PC-9 (cell line): ENCODE measurements at regions not wholly inside any gene's neighbourhood (a gene's known extent, or its start where the extent isn't known, plus 50 kb on each side); places are given as distances from the start of the nearest gene placed in this dataset.

Source experiments
- BruUV-seq: library from RNA; stranded (reverse); fragments of 400-500 nt; replicated peaks from 2 replicates; lab custom pipeline; 2021; lab: Mats Ljungman, UMichigan
- CTCF ChIA-PET: fragments of 300-600 bp; sonication (Branson Sonifier 250); formaldehyde crosslinking; loops from one replicate; lab custom pipeline; 2022; ENCODE audit warnings: antibody characterized with exemption; lab: Charles Lee
- POLR2A ChIA-PET: fragments of 300-600 bp; sonication (Branson Sonifier 250); formaldehyde crosslinking; loops from one replicate; lab custom pipeline; 2022; ENCODE audit warnings: antibody characterized with exemption; ENCODE audit not compliant: unreplicated experiment; lab: Charles Lee
- DNase-seq, 2 experiments: peaks; one replicate each; pipeline versions ENCODE4 v3.0.0 to v3.0.0-alpha.2; 2015 to 2022; ENCODE audit warnings: mixed read lengths in 1 of 2
- H2AFZ ChIP-seq: fragments of 200-600 bp; sonication (generic); 2 replicates; pipeline ENCODE4 v1.8.1; 2017; ENCODE audit warnings: antibody characterized with exemption
- H3F3A ChIP-seq: fragments of 200-600 bp; sonication (generic); 2 replicates; pipeline ENCODE4 v1.8.1; 2017; ENCODE audit warnings: antibody characterized with exemption, mild to moderate bottlenecking, low read depth; ENCODE audit not compliant: insufficient read depth
- H3K27ac ChIP-seq: fragments of 200-600 bp; sonication (generic); 2 replicates; pipeline ENCODE4 v1.6.1; 2016; ENCODE audit warnings: mixed run types
- H3K27me3 ChIP-seq: fragments of 200-600 bp; sonication (generic); 2 replicates; pipeline ENCODE4 v1.6.1; 2016; ENCODE audit warnings: low read depth, mixed run types; ENCODE audit not compliant: insufficient read depth
- H3K36me3 ChIP-seq: fragments of 200-600 bp; sonication (generic); 2 replicates; pipeline ENCODE4 v1.6.1; 2016; ENCODE audit warnings: low read depth, mixed run types
- H3K4me1 ChIP-seq: fragments of 200-600 bp; sonication (generic); replicated peaks from 2 replicates; pipeline ENCODE4 v1.6.1; 2016; ENCODE audit warnings: mixed run types; ENCODE audit not compliant: insufficient read depth
- H3K4me2 ChIP-seq: fragments of 200-600 bp; sonication (generic); 2 replicates; pipeline ENCODE4 v1.6.1; 2017; ENCODE audit warnings: mixed run types
- H3K4me3 ChIP-seq: fragments of 200-600 bp; sonication (generic); 2 replicates; pipeline ENCODE4 v1.6.1; 2016; ENCODE audit warnings: mixed run types
- H3K79me2 ChIP-seq: fragments of 200-600 bp; sonication (generic); 2 replicates; pipeline ENCODE4 v1.6.1; 2017; ENCODE audit warnings: low read depth, mixed run types
- H3K9me2 ChIP-seq: fragments of 200-600 bp; sonication (generic); 2 replicates; pipeline ENCODE4 v1.8.1; 2017; ENCODE audit warnings: mild to moderate bottlenecking; ENCODE audit not compliant: insufficient read depth
- H3K9me3 ChIP-seq: fragments of 200-600 bp; sonication (generic); 2 replicates; pipeline ENCODE4 v1.8.1; 2016; ENCODE audit warnings: low read depth; ENCODE audit not compliant: insufficient read depth
- H4K20me1 ChIP-seq: fragments of 200-600 bp; sonication (generic); 2 replicates; pipeline ENCODE4 v1.8.1; 2017; ENCODE audit not compliant: insufficient read depth
- EZH2 ChIP-seq: fragments of 200-600 bp; sonication (generic); IDR thresholded peaks from 2 replicates; pipeline ENCODE4 v1.8.0; 2017; ENCODE audit warnings: antibody characterized with exemption, low read depth
- intact Hi-C: fragments of 100-400 bp; cut with micrococcal nuclease; formaldehyde crosslinking; loops from one replicate; pipeline ENCODE4 v1.10.0; 2022; ENCODE audit not compliant: unreplicated experiment
- TF ChIP-seq, protein P1 (sequence below): fragments of 200-600 bp; sonication (generic); conservative IDR thresholded peaks from 2 replicates; pipeline ENCODE4 v1.6.1; 2017; ENCODE audit warnings: mixed run types, antibody characterized with exemption, mild to moderate bottlenecking, moderate library complexity

DNA sequence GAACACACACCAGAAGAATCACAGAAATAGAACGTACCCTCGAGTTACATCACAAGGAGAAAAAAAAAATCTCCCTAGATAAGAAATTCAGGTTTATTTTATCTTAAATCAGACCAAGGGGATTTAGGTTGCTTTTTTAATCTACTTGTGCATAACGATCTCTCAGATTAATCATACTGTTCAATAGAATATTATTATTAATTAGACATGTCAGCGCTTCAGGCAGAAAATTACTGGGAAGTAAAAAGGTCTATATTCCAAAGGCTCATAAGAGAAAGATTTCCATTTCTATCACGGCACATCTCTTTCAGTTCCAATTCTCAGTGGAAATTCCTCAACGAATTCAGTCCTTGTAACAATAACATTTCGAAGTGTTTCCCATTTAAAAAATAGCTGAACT, 77.7 kb upstream of the PSMD7 start:
- POLR2A ChIA-PET: no interaction called here
- CTCF ChIA-PET: no interaction called here
- intact Hi-C loops: no loop called here
- H4K20me1 ChIP-seq: no peaks in the 10 kb centered on the region
- H3K4me2 ChIP-seq: no peak overlapping the region
- no peak overlapping the region for H3K4me3 ChIP-seq
- H3K4me1 ChIP-seq: no peaks in the 10 kb centered on the region
- H3K79me2 ChIP-seq: no peaks in the 10 kb centered on the region
- H3K27me3 ChIP-seq: peaks cover 18% of the 10 kb centered on the region
- H3K36me3 ChIP-seq: no peaks in the 10 kb centered on the region
- TF ChIP-seq, protein P1, sequence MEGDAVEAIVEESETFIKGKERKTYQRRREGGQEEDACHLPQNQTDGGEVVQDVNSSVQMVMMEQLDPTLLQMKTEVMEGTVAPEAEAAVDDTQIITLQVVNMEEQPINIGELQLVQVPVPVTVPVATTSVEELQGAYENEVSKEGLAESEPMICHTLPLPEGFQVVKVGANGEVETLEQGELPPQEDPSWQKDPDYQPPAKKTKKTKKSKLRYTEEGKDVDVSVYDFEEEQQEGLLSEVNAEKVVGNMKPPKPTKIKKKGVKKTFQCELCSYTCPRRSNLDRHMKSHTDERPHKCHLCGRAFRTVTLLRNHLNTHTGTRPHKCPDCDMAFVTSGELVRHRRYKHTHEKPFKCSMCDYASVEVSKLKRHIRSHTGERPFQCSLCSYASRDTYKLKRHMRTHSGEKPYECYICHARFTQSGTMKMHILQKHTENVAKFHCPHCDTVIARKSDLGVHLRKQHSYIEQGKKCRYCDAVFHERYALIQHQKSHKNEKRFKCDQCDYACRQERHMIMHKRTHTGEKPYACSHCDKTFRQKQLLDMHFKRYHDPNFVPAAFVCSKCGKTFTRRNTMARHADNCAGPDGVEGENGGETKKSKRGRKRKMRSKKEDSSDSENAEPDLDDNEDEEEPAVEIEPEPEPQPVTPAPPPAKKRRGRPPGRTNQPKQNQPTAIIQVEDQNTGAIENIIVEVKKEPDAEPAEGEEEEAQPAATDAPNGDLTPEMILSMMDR: no peak
- TF ChIP-seq EZH2: no peak
- no peak for DNase-seq
- H3F3A ChIP-seq: no peaks in the 10 kb centered on the region
- no peaks in the 10 kb centered on the region for H3K9me2 ChIP-seq
- no TSS peak for BruUV-seq
- no peak overlapping the region for H3K27ac ChIP-seq
- H2AFZ ChIP-seq: no peak overlapping the region
- no peaks in the 10 kb centered on the region for H3K9me3 ChIP-seq

DNA sequence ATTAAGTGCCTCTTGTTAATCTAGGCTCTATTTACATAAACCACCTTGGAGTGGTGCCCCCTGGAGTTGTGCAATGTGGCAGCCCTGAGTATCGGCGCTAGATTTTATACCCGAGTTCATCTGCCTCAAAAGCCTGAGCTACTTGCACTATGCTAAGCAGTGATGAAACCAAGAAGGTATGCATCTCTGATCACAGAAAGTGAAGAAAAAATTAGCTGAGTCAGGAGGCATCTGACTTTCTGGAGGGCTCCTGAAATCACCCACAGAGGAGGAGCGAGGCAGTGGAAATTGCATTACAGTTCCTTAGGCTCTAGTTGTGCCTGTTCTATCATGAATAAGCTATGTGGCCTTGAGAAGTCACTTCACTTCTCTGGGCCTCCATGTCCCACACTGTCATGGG, 80.3 kb upstream of the PSMD7 start:
- H3K27ac ChIP-seq: no peak overlapping the region
- no peaks in the 10 kb centered on the region for H4K20me1 ChIP-seq
- no peak overlapping the region for H3K4me2 ChIP-seq
- no TSS peak for BruUV-seq
- no peaks in the 10 kb centered on the region for H3K79me2 ChIP-seq
- no peaks in the 10 kb centered on the region for H3K36me3 ChIP-seq
- H3K9me2 ChIP-seq: no peaks in the 10 kb centered on the region
- no peak overlapping the region for H3K4me3 ChIP-seq
- TF ChIP-seq, protein P1: no peak
- no peak for TF ChIP-seq EZH2
- H3K9me3 ChIP-seq: no peaks in the 10 kb centered on the region
- intact Hi-C loops: no loop called here
- H3K4me1 ChIP-seq: no peaks in the 10 kb centered on the region
- no peak overlapping the region for H2AFZ ChIP-seq
- peaks cover 40% of the 10 kb centered on the region for H3K27me3 ChIP-seq
- ChIA-PET CTCF (no interaction called here), POLR2A (no interaction called here)
- no peaks in the 10 kb centered on the region for H3F3A ChIP-seq
- DNase-seq: no peak

GRCh38 chr16:74215249-74215648, 81.4 kb upstream of the PSMD7 start:
- Histone ChIP-seq H3K9me3 (no peaks in the 10 kb centered on the region), H4K20me1 (no peaks in the 10 kb centered on the region), H3K4me3 (no peak overlapping the region), H3K36me3 (no peaks in the 10 kb centered on the region), H3K4me1 (no peaks in the 10 kb centered on the region), H3K4me2 (no peak overlapping the region), H2AFZ (no peak overlapping the region), H3K27ac (no peak overlapping the region), H3F3A (no peaks in the 10 kb centered on the region), H3K79me2 (no peaks in the 10 kb centered on the region), H3K9me2 (no peaks in the 10 kb centered on the region), H3K27me3 (peaks cover 40% of the 10 kb centered on the region)
- no TSS peak for BruUV-seq
- no peak for DNase-seq
- CTCF ChIA-PET: no interaction called here
- intact Hi-C loops: no loop called here
- no peak for TF ChIP-seq EZH2
- TF ChIP-seq, protein P1: no peak
- POLR2A ChIA-PET: no interaction called here
